ENCODE measurements at regions not wholly inside any gene's neighbourhood (a gene's known extent, or its start where the extent isn't known, plus 50 kb on each side); places are given as distances from the start of the nearest gene placed in this dataset.

DNA sequence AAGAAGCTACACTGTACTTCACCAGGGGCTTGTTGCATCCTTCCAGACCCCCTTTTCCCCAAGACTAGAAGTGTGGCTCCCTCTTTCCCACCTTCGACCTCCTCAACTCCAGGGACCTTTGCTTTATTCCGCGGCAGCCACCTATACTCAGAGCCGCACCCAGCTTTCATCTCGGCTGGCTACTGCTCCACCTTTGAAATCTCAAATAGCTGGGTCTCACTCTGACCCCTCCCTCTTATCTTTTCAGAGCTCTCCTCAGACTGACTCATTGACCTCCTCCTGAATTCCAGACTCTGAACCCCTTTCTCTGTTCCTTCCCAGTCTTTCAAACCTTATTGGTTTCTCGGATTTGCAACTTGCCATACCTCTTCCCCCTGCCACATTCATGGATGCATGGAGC is 144.7 kb upstream of the JUN start:
- Mint-ChIP-seq H3K4me3 (no peak overlapping the region), H3K9me3 (no peaks in the 10 kb centered on the region; the same call in 1 of the 2 replicates), H3K4me1 (ENCODE audit: low read depth) (peaks cover 41% of the 10 kb centered on the region), H3K27me3 (ENCODE audit: insufficient read depth) (no peaks in the 10 kb centered on the region; the same call in 1 of the 2 replicates), H3K27ac (no peak overlapping the region), H3K36me3 (ENCODE audit: low read depth) (no peaks in the 10 kb centered on the region)
- no peak for TF ChIP-seq CTCF (IDR thresholded peaks at IDR 0.05)
- DNase-seq: no peak

DNA sequence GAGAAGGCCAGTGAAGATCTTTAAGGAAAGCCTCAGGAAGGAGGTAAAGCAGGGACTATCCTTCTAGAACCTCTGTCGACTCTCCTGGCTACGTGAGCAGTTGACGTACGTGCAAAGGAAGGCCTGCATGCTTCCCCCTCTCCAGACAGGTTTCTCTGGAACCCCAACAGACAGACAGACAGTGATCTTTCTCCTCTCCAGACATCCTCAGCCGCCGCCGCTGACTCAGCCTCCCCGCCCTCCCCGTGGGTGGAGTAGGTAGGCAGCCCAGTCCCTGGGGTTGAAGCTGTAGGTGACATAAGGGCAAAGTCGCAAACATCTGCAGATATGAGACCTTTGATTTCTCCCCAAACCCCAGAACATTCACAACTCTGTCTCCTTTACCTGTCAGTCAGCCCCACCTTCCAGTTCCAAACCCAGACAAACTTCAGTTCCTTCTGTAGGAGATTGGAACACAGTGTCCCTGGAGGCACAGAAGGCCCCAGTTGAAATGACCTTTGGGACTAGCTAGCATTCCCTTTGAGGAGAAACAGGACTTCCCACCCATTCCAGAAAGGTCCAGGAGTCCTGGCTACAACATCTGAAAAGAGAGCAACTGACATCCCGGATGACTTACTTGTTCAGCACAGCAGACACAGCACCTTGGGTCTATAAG is 146.0 kb upstream of the JUN start:
- H3K4me3 Mint-ChIP-seq: no peak overlapping the region
- peaks cover 45% of the 10 kb centered on the region for H3K4me1 Mint-ChIP-seq (ENCODE audit: low read depth)
- DNase-seq: no peak
- H3K27ac Mint-ChIP-seq: no peak overlapping the region
- no peak for TF ChIP-seq CTCF (IDR thresholded peaks at IDR 0.05)
- H3K27me3 Mint-ChIP-seq (ENCODE audit: insufficient read depth): no peaks in the 10 kb centered on the region; the same call in 1 of the 2 replicates
- H3K36me3 Mint-ChIP-seq (ENCODE audit: low read depth): no peaks in the 10 kb centered on the region
- no peaks in the 10 kb centered on the region; the same call in 1 of the 2 replicates for H3K9me3 Mint-ChIP-seq

GRCh38 chr1:58931024-58931423 is 147.2 kb upstream of the JUN start:
- no peak overlapping the region for H3K4me3 Mint-ChIP-seq
- no peak overlapping the region for H3K27ac Mint-ChIP-seq
- no peak for DNase-seq
- no peaks in the 10 kb centered on the region for H3K9me3 Mint-ChIP-seq
- H3K4me1 Mint-ChIP-seq (ENCODE audit: low read depth): peaks cover 45% of the 10 kb centered on the region
- H3K27me3 Mint-ChIP-seq (ENCODE audit: insufficient read depth): no peaks in the 10 kb centered on the region; the same call in 1 of the 2 replicates
- no peak for TF ChIP-seq CTCF (IDR thresholded peaks at IDR 0.05)
- H3K36me3 Mint-ChIP-seq (ENCODE audit: low read depth): no peaks in the 10 kb centered on the region

- Mint-ChIP-seq H3K27me3 (ENCODE audit: insufficient read depth) (no peaks in the 10 kb centered on the region; the same call in 1 of the 2 replicates), H3K4me1 (ENCODE audit: low read depth) (peaks cover 45% of the 10 kb centered on the region), H3K4me3 (no peak overlapping the region), H3K36me3 (ENCODE audit: low read depth) (no peaks in the 10 kb centered on the region), H3K9me3 (no peaks in the 10 kb centered on the region), H3K27ac (no peak overlapping the region)
- no peak for TF ChIP-seq CTCF (IDR thresholded peaks at IDR 0.05)
- no peak for DNase-seq
Measured at GRCh38 chr1:58931756-58932155, 147.9 kb upstream of the JUN start.

DNA sequence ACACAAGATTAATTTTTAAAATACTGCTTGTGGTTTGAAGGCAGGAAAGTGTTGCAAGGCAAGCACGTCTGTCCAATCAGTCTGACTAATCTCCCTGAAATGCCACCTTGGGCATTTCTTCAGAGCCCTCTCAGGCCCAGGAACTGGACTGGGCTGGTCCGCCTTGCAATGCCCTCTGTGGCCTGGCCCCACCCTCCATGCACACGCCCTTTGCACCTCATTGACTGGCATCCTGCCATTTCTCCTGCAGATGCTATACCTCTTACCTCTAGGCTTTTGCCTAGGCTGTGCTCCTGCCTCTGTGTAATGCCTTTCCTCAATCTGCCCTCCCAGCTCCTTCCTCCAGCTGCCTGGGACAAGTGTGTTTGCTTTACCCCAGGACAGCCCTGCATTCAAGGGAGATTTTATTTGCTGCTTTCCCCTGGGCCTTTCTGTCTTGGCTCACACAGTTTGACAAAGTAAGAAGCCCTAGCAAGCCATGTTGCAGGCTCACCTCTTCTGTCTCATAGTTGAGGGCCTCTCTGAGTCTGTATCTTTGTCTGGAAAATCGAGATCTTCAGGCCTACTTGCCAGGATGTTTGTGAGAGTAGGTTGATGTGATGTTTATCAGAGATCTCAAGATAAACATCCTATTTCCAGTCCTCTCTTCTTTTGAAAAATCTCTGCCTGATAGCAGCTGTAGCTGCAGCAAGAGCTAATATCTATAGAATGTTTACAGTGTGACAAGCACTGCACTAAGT is 149.2 kb upstream of the JUN start:
- H3K36me3 Mint-ChIP-seq (ENCODE audit: low read depth): no peaks in the 10 kb centered on the region
- peak; percentile 78 for DNase-seq
- no peaks in the 10 kb centered on the region for H3K9me3 Mint-ChIP-seq
- peak overlapping the region; percentile 80 for H3K27ac Mint-ChIP-seq
- no peak for TF ChIP-seq CTCF (IDR thresholded peaks at IDR 0.05)
- peaks cover 35% of the 10 kb centered on the region for H3K4me1 Mint-ChIP-seq (ENCODE audit: low read depth)
- H3K4me3 Mint-ChIP-seq: no peak overlapping the region
- no peaks in the 10 kb centered on the region; the same call in 1 of the 2 replicates for H3K27me3 Mint-ChIP-seq (ENCODE audit: insufficient read depth)

Measured in HFFc6 (cell line).